ENCODE measurements at regions not wholly inside any gene's neighbourhood (a gene's known extent, or its start where the extent isn't known, plus 50 kb on each side); places are given as distances from the start of the nearest gene placed in this dataset.

- Histone ChIP-seq H2AFZ (ENCODE audit: insufficient read depth, low read length, poor library complexity) (no peak overlapping the region), H3K4me2 (ENCODE audit: low read length) (no peak overlapping the region), H3K4me1 (ENCODE audit: control insufficient read depth in 1 of 2, insufficient read depth in 2 of 2, low read length in 2 of 2) (no peaks in the 10 kb centered on the region), H2BK120ac (ENCODE audit: insufficient read depth, low read length, poor library complexity) (no peak overlapping the region), H4K12ac (ENCODE audit: low read depth, low read length) (no peak overlapping the region), H3K27ac (ENCODE audit: low read depth, low read length) (no peak overlapping the region), H3K9ac (ENCODE audit: low read length) (no peak overlapping the region), H3K9me3 (ENCODE audit: insufficient read depth, low read depth, low read length) (peaks cover 13% of the 10 kb centered on the region), H4K8ac (ENCODE audit: low read depth, low read length) (no peak overlapping the region), H4K91ac (ENCODE audit: low read depth, low read length) (no peak overlapping the region), H3K79me1 (ENCODE audit: low read length) (no peaks in the 10 kb centered on the region), H3K14ac (ENCODE audit: low read length) (no peak overlapping the region), H3K4me3 (ENCODE audit: low read depth, low read length) (no peak overlapping the region), H3K79me2 (ENCODE audit: control insufficient read depth, insufficient read depth, low read length, poor library complexity) (no peaks in the 10 kb centered on the region), H3K36me3 (ENCODE audit: control insufficient read depth in 1 of 2, insufficient read depth in 2 of 2, low read length in 2 of 2) (no peaks in the 10 kb centered on the region), H3K4ac (ENCODE audit: low read depth, low read length) (no peak overlapping the region), H3K18ac (ENCODE audit: low read length) (no peak overlapping the region), H3K23ac (ENCODE audit: low read length) (no peak overlapping the region), H2BK5ac (ENCODE audit: low read depth, low read length, poor library complexity) (no peak overlapping the region), H2AK5ac (ENCODE audit: low read length) (no peak overlapping the region), H2BK12ac (ENCODE audit: low read length) (no peak overlapping the region), H3K27me3 (ENCODE audit: insufficient read depth, low read length) (no peaks in the 10 kb centered on the region)
- WGBS (ENCODE audit: extremely low coverage, insufficient coverage, insufficient read length): no CpG with 5 or more reads among the region's 2 CpGs
- no peak for DNase-seq
Measured at GRCh38 chr13:109297628-109298027, 488.8 kb downstream of the IRS2 start.

- DNase-seq: no peak
- no peaks in the 10 kb centered on the region for H3K4me1 ChIP-seq (ENCODE audit: control insufficient read depth in 1 of 2, insufficient read depth in 2 of 2, low read length in 2 of 2)
- no peak overlapping the region for H2AK5ac ChIP-seq (ENCODE audit: low read length)
- WGBS (ENCODE audit: extremely low coverage, insufficient coverage, insufficient read length): 100% methylated on average over 2 of the region's 3 CpGs
- no peak overlapping the region for H4K8ac ChIP-seq (ENCODE audit: low read depth, low read length)
- no peak overlapping the region for H2BK12ac ChIP-seq (ENCODE audit: low read length)
- no peak overlapping the region for H2BK5ac ChIP-seq (ENCODE audit: low read depth, low read length, poor library complexity)
- no peaks in the 10 kb centered on the region for H3K79me1 ChIP-seq (ENCODE audit: low read length)
- no peak overlapping the region for H3K14ac ChIP-seq (ENCODE audit: low read length)
- H3K27me3 ChIP-seq (ENCODE audit: insufficient read depth, low read length): no peaks in the 10 kb centered on the region
- H4K12ac ChIP-seq (ENCODE audit: low read depth, low read length): no peak overlapping the region
- no peak overlapping the region for H2BK120ac ChIP-seq (ENCODE audit: insufficient read depth, low read length, poor library complexity)
- no peaks in the 10 kb centered on the region for H3K79me2 ChIP-seq (ENCODE audit: control insufficient read depth, insufficient read depth, low read length, poor library complexity)
- H3K23ac ChIP-seq (ENCODE audit: low read length): no peak overlapping the region
- no peak overlapping the region for H4K91ac ChIP-seq (ENCODE audit: low read depth, low read length)
- no peak overlapping the region for H3K9ac ChIP-seq (ENCODE audit: low read length)
- no peaks in the 10 kb centered on the region for H3K36me3 ChIP-seq (ENCODE audit: control insufficient read depth in 1 of 2, insufficient read depth in 2 of 2, low read length in 2 of 2)
- no peak overlapping the region for H3K4me2 ChIP-seq (ENCODE audit: low read length)
- no peak overlapping the region for H3K27ac ChIP-seq (ENCODE audit: low read depth, low read length)
- H2AFZ ChIP-seq (ENCODE audit: insufficient read depth, low read length, poor library complexity): no peak overlapping the region
- H3K4ac ChIP-seq (ENCODE audit: low read depth, low read length): no peak overlapping the region
- peak overlapping the region; percentile 31 for H3K4me3 ChIP-seq (ENCODE audit: low read depth, low read length)
- H3K18ac ChIP-seq (ENCODE audit: low read length): no peak overlapping the region
- H3K9me3 ChIP-seq (ENCODE audit: insufficient read depth, low read depth, low read length): peaks cover 13% of the 10 kb centered on the region
Measured at GRCh38 chr13:109293166-109293565, 493.2 kb downstream of the IRS2 start.

DNA sequence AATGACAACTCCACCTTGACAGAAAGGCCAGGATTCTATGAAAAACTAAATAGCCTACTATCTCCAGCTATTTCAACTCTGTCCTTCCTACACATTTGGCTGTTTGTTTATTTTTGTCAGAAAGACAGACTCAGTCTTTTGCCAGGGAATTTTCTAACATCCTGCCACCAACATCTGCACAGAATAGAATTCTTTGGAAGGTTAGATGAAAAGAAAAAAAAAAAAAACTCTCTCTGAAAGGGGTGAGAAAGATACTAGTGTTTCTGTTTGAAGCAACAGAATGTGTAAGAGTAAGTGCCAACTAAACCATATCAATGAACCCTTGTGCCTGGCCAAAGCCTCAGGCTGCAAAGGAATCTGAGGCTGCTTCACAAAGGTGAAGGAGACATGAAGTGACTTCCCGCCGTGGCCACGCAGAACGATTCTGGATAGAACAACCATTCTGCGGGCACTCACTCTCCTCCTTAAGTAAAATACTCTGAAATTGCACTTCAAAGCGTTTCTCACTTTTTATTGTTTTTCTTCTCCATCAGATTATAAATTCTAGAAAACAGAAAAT is 498.2 kb downstream of the IRS2 start:
- peaks cover 2% of the 10 kb centered on the region for H3K9me3 ChIP-seq (ENCODE audit: insufficient read depth, low read depth, low read length)
- H3K36me3 ChIP-seq (ENCODE audit: control insufficient read depth in 1 of 2, insufficient read depth in 2 of 2, low read length in 2 of 2): no peaks in the 10 kb centered on the region
- no peak overlapping the region for H2BK12ac ChIP-seq (ENCODE audit: low read length)
- H2AK5ac ChIP-seq (ENCODE audit: low read length): no peak overlapping the region
- H3K79me2 ChIP-seq (ENCODE audit: control insufficient read depth, insufficient read depth, low read length, poor library complexity): no peaks in the 10 kb centered on the region
- no peak overlapping the region for H4K12ac ChIP-seq (ENCODE audit: low read depth, low read length)
- H2BK5ac ChIP-seq (ENCODE audit: low read depth, low read length, poor library complexity): no peak overlapping the region
- H3K9ac ChIP-seq (ENCODE audit: low read length): no peak overlapping the region
- no CpG with 5 or more reads among the region's 6 CpGs for WGBS (ENCODE audit: extremely low coverage, insufficient coverage, insufficient read length)
- no peak overlapping the region for H3K4ac ChIP-seq (ENCODE audit: low read depth, low read length)
- no peak overlapping the region for H4K91ac ChIP-seq (ENCODE audit: low read depth, low read length)
- no peaks in the 10 kb centered on the region for H3K27me3 ChIP-seq (ENCODE audit: insufficient read depth, low read length)
- H3K4me1 ChIP-seq (ENCODE audit: control insufficient read depth in 1 of 2, insufficient read depth in 2 of 2, low read length in 2 of 2): no peaks in the 10 kb centered on the region
- no peak overlapping the region for H3K27ac ChIP-seq (ENCODE audit: low read depth, low read length)
- H3K14ac ChIP-seq (ENCODE audit: low read length): no peak overlapping the region
- H3K18ac ChIP-seq (ENCODE audit: low read length): no peak overlapping the region
- H3K79me1 ChIP-seq (ENCODE audit: low read length): no peaks in the 10 kb centered on the region
- H4K8ac ChIP-seq (ENCODE audit: low read depth, low read length): no peak overlapping the region
- no peak overlapping the region for H2BK120ac ChIP-seq (ENCODE audit: insufficient read depth, low read length, poor library complexity)
- no peak overlapping the region for H3K4me3 ChIP-seq (ENCODE audit: low read depth, low read length)
- H3K4me2 ChIP-seq (ENCODE audit: low read length): no peak overlapping the region
- no peak overlapping the region for H3K23ac ChIP-seq (ENCODE audit: low read length)
- no peak overlapping the region for H2AFZ ChIP-seq (ENCODE audit: insufficient read depth, low read length, poor library complexity)
- no peak for DNase-seq

GRCh38 chr13:109287553-109287952 is 498.8 kb downstream of the IRS2 start:
- H2AK5ac ChIP-seq (ENCODE audit: low read length): no peak overlapping the region
- no peak overlapping the region for H4K12ac ChIP-seq (ENCODE audit: low read depth, low read length)
- H2BK5ac ChIP-seq (ENCODE audit: low read depth, low read length, poor library complexity): no peak overlapping the region
- H3K18ac ChIP-seq (ENCODE audit: low read length): no peak overlapping the region
- H3K79me2 ChIP-seq (ENCODE audit: control insufficient read depth, insufficient read depth, low read length, poor library complexity): no peaks in the 10 kb centered on the region
- H3K27me3 ChIP-seq (ENCODE audit: insufficient read depth, low read length): no peaks in the 10 kb centered on the region
- H4K91ac ChIP-seq (ENCODE audit: low read depth, low read length): no peak overlapping the region
- no peak overlapping the region for H2AFZ ChIP-seq (ENCODE audit: insufficient read depth, low read length, poor library complexity)
- no peak overlapping the region for H3K14ac ChIP-seq (ENCODE audit: low read length)
- H3K4me2 ChIP-seq (ENCODE audit: low read length): no peak overlapping the region
- no peak overlapping the region for H4K8ac ChIP-seq (ENCODE audit: low read depth, low read length)
- no peak overlapping the region for H3K23ac ChIP-seq (ENCODE audit: low read length)
- no peak overlapping the region for H2BK12ac ChIP-seq (ENCODE audit: low read length)
- no peak overlapping the region for H3K4me3 ChIP-seq (ENCODE audit: low read depth, low read length)
- no peak overlapping the region for H3K9ac ChIP-seq (ENCODE audit: low read length)
- H3K36me3 ChIP-seq (ENCODE audit: control insufficient read depth in 1 of 2, insufficient read depth in 2 of 2, low read length in 2 of 2): no peaks in the 10 kb centered on the region
- DNase-seq: no peak
- H3K79me1 ChIP-seq (ENCODE audit: low read length): no peaks in the 10 kb centered on the region
- no peak overlapping the region for H2BK120ac ChIP-seq (ENCODE audit: insufficient read depth, low read length, poor library complexity)
- no peaks in the 10 kb centered on the region for H3K4me1 ChIP-seq (ENCODE audit: control insufficient read depth in 1 of 2, insufficient read depth in 2 of 2, low read length in 2 of 2)
- no peak overlapping the region for H3K4ac ChIP-seq (ENCODE audit: low read depth, low read length)
- no peaks in the 10 kb centered on the region for H3K9me3 ChIP-seq (ENCODE audit: insufficient read depth, low read depth, low read length)
- H3K27ac ChIP-seq (ENCODE audit: low read depth, low read length): no peak overlapping the region

Data from trophoblast cell (in vitro differentiated cells and primary cell).